Left lobe of liver (tissue), 2 donors: ENCODE measurements at regions not wholly inside any gene's neighbourhood (a gene's known extent, or its start where the extent isn't known, plus 50 kb on each side); places are given as distances from the start of the nearest gene placed in this dataset.

Source experiments
- ATAC-seq: fragments of 200-7000 bp; cut with Tn5 transposase; one replicate; pipeline ENCODE4 v1.9.1; 2020; ENCODE audit warnings: mild to moderate bottlenecking, moderate library complexity
- DNase-seq: peaks from one replicate; pipeline ENCODE4 v3.0.0-alpha.2; 2020; ENCODE audit warnings: low spot score
- donor health status: DM: no; HTN: no; CAD: no; lungs with moderate emphysema.
- donor health status: DM: no; HTN: yes; CAD: no.

DNA sequence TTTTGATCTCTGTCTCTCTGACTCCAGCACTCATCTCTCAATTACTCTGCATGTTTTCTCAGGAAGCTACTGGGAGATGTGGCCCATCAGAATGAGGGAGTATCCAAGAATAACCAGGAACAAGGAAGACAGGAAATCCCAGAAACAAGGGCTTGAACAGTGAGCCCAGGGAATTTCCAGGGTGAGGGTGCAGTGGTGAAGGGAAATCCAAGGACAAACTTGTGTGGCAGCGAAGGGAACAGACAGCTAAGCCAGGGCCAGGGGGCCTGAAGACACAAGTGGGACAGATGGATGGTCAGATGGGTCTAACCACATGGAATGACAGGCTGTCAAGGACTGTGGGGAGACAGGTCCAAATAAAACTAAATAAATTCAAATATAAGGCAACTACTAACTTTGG, 121.8 kb upstream of the ERRFI1 start:
- DNase-seq, result no peak
- no peak for ATAC-seq

DNA sequence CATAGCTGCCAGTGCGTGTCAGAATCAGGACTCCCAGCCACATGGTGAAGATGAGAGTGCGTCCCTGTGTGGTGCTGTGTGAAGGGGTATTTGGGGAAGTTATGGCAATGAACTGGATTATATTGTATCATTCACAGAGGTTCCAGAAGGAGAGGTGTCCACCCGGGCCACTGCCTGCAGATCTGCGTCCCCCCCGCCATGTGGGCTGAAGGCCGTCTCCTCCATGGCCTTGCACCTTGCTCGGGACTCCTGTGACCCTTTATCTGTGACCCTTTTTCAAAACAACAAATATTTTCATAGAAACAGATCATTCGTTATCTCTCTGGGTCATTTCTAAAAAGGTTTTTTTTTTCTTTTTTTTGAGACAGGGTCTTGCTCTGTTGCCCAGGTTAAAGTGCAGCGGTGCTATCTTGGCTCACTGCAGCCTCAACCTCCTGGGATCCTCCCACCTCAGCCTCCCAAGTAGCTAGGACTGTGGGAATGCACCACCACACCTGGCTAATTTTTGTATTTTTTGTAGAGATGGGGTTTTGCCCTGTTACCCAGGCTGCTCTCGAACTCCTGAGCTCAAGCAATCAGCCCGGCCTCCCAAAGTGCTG, 120.2 kb upstream of the ERRFI1 start:
- no peak for DNase-seq
- ATAC-seq, result no peak

DNA sequence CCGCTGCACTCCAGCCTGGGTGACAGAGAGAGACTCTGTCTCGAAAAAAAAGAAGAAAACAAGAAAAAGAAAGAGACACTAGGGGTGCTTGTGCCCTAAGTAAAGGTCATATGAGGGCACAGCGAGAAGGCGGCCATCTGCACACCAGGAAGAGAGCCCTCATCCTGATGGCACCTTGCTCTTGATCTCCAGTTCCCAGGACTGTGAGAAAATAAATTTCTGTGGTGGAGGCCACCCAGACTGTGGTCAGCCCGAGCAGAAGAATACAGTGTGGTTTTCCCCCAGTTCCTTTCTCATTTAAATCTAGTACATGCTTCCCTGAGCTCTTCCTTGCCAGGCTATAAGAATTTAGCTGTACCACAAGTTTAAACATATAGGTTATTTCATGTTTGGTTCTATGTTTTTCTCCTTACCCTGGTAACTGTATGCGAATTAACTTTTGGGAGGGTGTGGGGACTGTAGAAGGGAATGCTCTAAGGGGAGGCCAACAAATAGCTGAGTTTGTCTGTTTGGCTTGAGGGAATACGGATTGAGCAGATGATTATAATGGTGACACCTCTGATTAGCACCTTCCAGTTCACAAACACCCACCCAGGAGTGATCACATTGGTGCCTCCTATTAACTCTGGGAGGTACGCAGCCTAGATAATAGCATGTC, 119.6 kb upstream of the ERRFI1 start:
- ATAC-seq (no peak), DNase-seq (no peak)

DNA sequence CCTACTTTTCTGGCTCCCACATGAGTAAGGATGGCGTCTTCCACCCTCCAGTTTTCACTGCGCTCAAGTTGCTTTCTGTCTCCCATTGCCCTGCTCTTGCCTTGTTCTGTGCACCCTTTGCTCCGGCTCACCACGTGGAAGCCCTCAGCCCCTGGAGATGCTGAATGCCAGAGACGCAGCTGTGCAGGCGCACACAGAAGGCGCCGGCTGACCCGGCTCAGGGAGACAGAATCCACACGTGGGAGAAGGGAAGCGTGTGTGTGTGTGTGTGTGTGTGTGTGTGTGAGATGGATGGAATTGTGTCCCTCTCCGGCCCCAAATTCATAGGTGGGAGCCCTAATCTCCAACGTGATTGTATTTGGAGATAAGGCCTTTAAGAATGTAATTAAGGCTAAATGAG, 118.2 kb upstream of the ERRFI1 start:
- DNase-seq (no peak), ATAC-seq (no peak)

DNA sequence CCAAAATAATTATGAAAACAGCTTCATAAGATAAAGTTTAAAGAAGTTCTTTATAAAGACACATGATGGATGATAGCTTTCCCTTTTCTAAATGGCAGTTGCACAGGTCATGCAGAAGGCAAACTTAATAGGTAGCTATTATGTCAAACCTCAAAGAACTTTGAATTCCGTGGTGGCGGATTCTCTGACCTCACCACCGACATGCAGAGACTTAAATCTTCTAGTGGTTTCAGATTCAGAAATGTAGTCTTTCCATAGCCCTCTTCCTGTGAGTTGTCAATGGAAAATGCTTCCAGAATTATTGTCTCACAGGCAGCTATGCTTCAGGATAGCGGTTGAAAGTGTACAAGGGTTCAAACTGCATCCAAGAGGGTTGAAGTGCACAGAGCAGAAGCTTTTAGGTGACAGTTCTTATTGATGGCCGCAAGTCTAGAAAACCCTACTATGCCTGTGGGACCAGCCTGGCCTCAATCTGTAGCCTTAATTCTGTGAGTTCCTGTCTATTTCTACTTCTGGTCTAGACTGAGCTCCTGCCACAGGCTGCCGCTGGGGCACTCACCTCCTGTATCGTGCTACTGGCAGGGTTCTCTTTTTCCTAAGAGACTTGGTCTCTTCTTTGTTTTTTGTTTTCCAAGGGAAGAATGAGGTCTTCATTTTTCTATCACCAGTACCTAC, 117.0 kb upstream of the ERRFI1 start:
- ATAC-seq (no peak), DNase-seq (no peak)

DNA sequence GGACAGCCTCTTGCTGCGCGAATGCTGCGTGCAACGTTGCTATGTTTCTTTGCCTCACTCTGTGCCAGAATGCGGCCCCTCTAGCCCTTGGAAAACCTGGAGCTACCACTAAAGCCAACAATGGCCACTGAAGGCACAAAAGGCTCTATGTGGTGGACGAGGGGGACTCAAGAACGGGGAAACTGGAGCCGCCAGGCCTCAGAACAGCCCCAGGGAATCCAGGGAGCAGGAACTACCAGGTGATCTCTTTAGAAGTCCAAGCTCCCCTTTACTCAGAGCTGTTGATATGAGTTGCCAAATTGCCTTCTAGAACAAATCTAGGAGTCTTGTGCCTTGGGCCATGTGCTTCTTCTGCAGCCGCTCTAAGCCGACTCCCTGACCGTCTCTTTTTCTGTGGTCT, 113.8 kb upstream of the ERRFI1 start:
- DNase-seq, result no peak
- no peak for ATAC-seq

DNA sequence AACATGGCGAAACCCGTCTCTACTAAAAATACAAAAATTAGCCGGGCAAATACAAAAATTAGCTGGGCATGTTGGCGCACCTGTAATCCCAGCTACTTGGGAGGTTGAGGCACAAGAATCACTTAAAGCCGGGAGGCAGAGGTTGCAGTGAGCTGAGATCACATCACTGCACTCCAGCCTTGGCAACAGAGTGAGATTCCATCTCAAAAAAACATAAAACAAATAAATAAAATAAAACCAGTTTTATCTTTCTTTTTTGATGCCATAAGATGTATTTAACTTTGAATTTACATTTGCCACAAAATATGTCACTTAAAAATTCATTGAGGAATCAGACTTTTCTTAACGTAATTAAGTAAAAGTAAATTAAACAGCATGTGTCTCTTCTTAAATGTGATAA, 113.3 kb upstream of the ERRFI1 start:
- ATAC-seq (no peak), DNase-seq (no peak)

DNA sequence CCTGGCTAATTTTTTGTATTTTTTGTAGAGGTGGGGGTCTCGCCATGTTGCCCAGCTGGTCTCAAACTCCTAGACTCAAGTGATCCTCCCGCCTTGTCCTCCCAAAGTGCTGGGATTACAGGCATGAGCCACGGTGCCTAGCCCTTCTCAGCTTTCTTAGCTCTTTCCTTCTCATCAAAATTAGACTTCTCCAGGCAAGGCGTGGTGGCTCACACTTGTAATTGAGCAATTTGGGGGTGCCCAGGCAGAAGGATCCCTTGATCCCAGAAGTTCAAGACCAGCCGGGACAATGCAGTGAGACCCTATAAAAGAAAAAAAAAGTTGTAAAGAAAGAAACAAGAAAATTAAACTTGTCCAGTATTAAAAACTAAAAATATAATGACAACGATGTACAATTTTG, 112.6 kb upstream of the ERRFI1 start:
- no peak for DNase-seq
- no peak for ATAC-seq

DNA sequence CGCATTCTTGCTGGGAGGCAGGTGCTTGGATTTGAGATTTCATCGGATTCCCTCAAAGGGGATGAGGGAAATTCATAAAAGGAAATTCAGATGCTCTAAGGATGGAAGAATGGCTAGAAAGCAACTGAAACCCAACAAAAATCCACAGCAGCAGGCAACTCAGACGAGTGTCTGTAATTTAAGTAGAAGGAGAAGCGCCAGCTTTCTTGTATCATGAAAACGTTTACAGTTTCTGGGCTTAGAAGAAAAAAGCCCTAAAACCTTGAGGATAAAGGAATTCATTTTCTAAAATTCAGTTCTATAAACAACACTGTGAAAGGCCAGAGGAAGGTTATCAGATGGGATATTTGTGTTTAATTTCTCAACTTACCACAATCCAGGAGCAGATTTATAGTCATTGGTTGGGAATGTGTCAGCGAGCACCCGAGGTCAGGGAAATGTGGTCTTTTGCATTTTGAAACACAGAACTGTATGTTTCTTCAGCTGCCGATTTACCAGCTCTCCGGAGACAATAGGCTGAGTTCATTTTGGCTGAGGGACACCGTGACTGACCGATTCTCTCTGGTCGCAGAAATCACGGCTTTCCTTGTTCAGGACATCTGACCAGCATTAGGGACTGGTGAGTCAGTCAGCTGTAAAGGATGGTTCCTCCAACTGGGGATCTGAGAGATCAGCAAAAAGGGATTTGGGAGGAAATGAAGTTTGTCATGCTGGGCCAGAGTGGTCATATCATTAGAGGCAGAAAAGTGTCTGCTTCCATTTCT, 111.6 kb upstream of the ERRFI1 start:
- ATAC-seq, result no peak

DNA sequence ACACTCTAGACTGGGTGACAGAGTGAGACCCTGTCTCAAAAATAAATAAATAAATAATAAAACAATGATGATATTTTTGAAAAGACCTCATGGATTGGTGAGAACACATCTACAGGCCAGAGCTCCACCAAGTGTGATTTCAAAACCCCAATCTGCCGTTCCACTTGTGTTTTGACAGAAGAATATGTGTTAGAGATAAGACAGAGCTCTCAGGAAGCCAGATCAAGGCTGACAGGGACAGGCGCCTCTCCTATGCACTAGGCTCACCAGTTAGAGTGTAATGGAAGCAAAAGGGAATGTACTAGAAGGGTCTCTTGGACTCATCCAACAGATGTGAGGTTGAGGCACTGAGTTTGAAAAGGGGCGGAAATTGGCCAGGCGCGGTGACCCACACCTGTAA, 110.7 kb upstream of the ERRFI1 start:
- DNase-seq (no peak), ATAC-seq (no peak)

More for the DNA sequence above, 111.6 kb upstream of the ERRFI1 start:
- no peak for DNase-seq

DNA sequence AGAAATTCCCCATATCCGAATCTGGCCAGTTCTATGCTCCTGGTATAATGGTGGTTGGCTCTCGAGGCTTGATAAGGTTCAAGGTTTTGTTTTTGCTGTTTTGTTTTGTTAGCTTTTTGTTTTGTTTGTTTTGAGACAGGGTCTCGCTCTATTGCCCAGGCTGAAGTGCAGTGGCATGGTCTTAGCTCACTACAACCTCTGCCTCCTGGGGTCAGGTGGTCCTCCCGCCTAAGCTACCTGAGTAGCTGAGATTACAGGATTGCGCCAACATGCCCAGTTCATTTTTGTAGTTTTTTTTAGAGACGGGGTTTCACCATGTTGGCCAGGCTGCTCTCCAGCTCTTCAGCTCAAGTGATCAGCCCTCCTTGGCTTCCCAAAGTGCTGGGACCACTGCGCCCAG, 109.1 kb upstream of the ERRFI1 start:
- ATAC-seq (no peak), DNase-seq (no peak)

DNA sequence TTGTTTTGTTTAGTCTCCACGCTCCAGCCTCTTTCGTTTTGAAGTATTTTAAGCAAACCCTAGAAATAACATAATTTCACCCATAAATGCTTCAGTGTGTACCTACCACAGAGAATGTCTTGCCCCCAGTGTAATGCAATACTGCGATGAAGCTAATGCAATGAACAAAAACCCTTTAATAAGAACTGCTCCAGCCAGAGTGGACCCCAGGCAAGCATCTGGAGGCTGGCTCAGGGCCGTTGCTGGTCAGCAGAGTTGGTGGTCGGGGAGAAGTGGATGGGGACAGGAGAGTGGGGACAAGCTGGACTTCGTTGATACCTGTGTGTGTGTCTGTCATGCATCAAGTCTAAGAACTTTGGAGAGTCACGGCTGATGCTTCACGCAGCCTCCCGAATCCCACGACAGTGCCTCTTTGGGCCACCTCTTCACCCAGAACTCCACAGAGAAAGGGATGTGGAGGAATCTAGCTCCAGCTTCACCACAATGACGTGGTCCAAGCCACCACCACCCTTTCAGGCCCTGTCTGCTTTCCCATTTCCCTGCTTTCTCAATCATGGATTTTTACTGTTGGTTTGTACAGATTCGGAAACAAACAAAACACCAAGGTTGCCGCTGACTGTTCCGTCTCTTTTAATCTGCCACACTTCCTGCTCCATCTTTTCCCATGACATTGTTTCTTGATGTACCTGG, 108.6 kb upstream of the ERRFI1 start:
- DNase-seq (no peak), ATAC-seq (no peak)

DNA sequence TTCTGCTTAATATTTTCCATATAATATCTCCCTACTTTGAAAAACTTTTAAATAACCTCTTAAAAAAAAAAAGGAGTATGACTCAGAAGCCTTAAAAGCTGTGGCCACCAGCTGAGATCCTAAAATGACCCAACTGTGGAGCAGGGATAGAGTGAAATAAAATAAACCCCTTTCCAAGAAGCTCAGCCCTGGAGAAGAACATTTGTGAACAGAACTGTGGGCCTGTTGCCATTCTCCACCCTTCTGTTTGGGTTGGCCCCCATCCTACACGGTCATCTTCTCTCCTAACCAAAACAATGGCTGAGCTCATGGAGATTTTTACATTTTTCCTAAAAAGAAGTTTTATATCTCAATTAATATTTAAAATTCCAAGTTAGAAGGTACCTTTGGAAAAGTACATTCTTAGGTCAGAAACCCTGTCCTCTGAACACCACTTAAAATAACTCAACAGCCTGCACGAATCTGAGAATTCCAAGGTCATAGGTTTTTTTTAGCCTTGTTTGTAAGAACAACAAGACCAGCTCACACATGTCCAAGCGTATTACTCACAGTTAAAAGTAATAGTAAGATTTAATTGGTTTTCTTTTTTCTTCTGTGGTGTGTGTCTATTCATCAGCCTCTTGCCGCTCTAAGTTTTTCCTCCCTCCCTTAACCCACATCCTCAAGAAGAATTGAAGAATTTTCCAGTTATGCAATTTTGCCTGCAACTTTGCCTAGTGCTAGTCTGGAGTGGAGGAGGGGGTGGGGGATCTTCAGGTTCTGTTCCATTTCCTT, 107.7 kb upstream of the ERRFI1 start:
- ATAC-seq (peak; percentile 93), DNase-seq (peak; percentile 63)

DNA sequence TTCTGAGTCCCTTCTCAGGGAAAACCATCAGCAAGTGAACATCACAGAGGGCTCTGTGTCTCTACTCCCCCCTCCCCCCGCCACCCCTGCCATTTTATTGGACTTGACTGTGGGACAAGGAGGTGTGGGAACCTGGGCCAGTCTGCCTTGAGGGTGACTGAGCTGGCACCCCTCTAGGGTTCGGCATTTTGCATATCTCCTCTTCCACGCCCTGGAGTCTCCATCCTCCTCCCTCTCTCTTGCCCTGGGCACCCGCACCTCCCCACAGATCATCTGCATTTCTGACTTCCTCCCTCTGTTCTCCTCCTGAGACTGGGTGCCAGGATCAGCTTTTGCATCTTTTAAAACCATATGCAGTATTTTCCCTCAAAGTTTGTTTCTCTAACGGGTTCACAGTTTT, 107.1 kb upstream of the ERRFI1 start:
- DNase-seq, result no peak
- no peak for ATAC-seq

DNA sequence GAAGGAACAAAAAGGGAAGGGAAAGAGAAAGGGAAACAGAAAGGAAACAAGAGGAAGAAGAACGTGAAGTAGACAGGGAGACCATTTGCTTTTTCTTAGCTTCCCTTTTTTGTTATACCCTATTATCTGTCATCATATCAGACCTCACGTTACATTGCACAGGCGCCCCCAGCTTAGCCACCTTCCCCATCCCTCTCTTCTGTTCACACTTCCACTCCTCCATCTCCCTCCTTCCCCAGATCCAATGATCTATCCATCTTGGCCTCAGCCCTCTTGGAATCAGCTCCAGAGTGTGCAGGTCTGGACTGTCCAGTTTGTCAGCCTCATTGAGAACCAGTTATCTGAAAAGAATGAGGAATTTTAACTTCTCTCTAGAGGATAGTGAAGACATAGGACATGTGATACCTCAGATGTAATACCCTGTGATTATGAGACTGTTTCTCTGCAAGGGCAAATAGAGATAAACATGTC, 101.1 kb upstream of the ERRFI1 start:
- ATAC-seq (no peak), DNase-seq (no peak)

DNA sequence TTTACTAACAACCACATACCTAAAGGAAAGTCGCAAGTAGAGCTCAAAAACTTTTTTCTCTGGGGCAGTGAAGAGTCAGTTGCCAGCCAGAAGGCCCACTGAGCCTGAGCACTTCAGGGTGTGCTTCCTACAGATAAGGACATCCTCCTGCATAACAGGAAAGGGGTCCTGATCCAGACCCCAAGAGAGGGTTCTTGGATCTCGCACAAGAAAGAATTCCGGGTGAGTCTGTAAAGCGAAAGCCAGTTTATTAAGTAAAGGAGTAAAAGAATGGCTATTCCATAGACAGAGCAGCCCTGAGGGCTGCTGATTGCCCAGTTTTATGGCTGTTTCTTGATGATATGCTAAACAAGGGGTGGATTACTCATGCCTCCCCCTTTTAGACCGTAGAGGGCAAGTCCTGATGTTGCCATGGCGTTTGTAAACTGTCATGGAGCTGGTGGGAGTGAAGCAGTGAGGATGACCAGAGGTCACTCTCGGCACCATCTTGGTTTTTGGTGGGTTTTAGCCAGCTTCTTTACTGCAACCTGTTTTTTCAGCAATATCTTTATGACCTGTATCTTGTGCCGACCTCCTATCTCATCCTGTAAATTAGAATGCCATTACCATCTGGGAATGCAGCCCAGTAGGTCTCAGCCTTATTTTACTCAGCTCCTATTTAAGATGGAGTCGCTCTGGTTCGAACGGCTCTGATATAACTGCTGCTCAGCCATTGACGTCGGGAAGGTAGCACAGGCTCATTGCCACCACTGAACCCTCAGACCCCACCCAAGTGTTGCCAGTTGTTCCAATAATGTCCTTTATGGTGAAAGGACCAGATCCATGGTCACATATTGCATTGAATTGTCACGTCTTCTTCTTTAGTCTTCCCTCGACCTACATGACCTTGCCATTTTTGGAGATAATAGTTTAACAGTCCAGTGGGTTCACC, 96.6 kb upstream of the ERRFI1 start:
- no peak for DNase-seq

DNA sequence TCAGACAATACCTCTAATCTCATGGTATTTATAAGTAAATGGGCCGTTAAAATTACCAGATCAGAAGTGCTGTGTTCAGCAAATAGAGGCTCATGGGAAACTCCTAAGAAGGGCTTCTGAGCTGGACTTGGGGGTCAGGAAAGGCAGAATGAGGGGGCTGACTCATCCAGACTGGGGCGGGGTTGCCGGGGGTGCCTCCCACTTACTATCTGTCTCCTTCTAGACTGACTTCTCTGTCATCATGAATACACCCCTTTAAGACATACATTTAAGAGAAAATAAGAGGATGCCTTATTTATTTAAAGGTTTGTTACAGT, 96.0 kb upstream of the ERRFI1 start:
- no peak for ATAC-seq
- DNase-seq, result no peak

More for the DNA sequence above, 96.6 kb upstream of the ERRFI1 start:
- no peak for ATAC-seq

DNA sequence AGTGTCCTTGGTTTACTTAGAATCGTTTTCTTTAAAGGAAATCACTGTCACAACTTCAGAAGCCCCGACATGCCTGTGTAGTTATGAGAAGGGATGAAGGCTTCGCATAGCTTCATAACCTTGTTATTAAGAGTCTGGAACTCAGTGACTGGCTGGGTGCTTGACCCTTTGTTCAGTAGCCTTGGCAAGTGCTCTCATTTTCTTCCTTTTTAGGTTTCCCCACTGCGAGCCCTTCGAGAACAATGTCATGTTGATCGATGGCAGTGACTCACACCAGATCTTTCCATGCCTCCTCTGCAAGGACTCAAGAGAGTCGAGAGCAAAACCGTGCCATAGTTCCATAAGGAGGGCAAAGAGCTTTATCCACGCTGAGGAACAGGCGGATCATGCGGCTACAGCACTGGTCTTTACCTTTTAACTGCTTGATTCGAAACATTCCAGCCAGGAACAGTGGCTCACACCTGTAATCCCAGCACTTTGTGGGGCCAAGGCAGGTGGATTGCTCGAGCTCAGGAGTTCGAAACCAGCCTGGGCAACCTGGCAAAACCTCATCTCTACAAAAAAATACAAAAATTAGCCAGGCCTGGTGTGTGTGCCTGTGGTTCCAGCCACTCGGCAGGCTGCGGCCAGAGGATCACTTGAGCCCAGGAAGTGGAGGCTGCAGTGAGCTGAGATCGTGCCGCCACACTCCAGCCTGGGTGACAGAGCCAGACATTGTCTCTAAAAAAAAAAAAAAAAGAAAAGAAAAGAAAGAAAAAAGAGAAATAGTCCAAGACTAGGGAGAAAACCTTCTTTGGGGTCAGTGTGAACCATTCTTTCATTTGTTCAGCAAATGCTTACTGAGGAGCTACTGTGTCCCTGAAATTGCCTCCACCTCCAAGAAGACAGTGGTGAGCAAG, 95.4 kb upstream of the ERRFI1 start:
- no peak for DNase-seq
- peak; percentile 53 for ATAC-seq
